HL-60 (cell line): ENCODE measurements at regions not wholly inside any gene's neighbourhood (a gene's known extent, or its start where the extent isn't known, plus 50 kb on each side); places are given as distances from the start of the nearest gene placed in this dataset.

Source experiments
- CTCF ChIP-seq: IDR thresholded peaks from one replicate; pipeline ENCODE4 v1.5.1; 2011; ENCODE audit warnings: low read length, control low read depth, inconsistent platforms; ENCODE audit not compliant: insufficient read depth
- GABPA ChIP-seq: IDR thresholded peaks from 2 replicates; pipeline ENCODE4 v1.6.1; 2012; ENCODE audit warnings: low read depth

- TF ChIP-seq CTCF (no peak), GABPA (no peak)
Measured at GRCh38 chr15:77865106-77865610, 212.4 kb downstream of the TBC1D2B start.
